ENCODE measurements at regions not wholly inside any gene's neighbourhood (a gene's known extent, or its start where the extent isn't known, plus 50 kb on each side); places are given as distances from the start of the nearest gene placed in this dataset.

DNA sequence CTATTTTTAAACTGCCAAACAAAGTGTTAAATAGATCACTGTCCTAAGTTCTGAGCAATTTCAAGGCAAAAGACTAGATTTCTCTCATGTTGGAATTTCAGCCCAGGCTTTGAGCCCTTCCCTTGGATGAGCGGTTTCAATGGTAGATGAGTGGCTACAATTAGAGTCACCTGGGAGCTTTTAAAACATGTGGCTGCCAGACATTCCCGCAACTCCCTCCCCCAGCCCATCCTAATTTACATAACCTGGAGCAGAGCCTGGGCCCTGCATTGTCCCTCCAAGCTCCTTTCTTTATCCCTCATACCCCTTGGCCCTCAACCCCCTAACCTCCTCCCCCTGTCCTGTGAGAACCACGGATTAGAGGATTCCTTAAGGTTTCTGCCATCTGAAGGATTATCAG is 357.5 kb upstream of the UMPS start:
- Histone ChIP-seq H3K27me3 (ENCODE audit: control insufficient read depth in 1 of 2, insufficient read depth in 2 of 2, low read length in 2 of 2) (no peaks in the 10 kb centered on the region), H3K4me1 (ENCODE audit: insufficient read depth, low read length) (no peaks in the 10 kb centered on the region), H3K4me3 (replicated peaks in 1 of 3; ENCODE audit: insufficient read depth in 1 of 3, low read depth in 2 of 3, low read length in 3 of 3) (no peak overlapping the region), H3K79me2 (ENCODE audit: insufficient read depth, low read length) (no peaks in the 10 kb centered on the region), H4K20me1 (ENCODE audit: insufficient read depth, low read length) (no peaks in the 10 kb centered on the region), H3K27ac (ENCODE audit: extremely low read length, insufficient read depth, low read length) (no peak overlapping the region), H3K9me3 (ENCODE audit: low read length) (no peaks in the 10 kb centered on the region), H3K4me2 (ENCODE audit: low read depth, low read length) (no peak overlapping the region), H2AFZ (ENCODE audit: low read length) (no peak overlapping the region), H3K36me3 (replicated peaks in 1 of 2; ENCODE audit: control insufficient read depth in 1 of 2, insufficient read depth in 2 of 2, low read length in 2 of 2) (no peaks in the 10 kb centered on the region), H3K9ac (ENCODE audit: insufficient read depth, low read depth, low read length) (no peak overlapping the region)
- ChIA-PET POLR2A (no interaction called here), CTCF (ENCODE audit: low intra/inter-chr PET ratio, low total read pairs) (no interaction called here)
- intact Hi-C loops (cut with micrococcal nuclease; ENCODE audit: unreplicated experiment), result no loop called here
- DNase-seq (ENCODE audit: low spot score) (no peak), FAIRE-seq (no peak), ATAC-seq (no peak)
- BruUV-seq (replicated peaks), result no TSS peak
- 22% methylated on average over 3 of the region's 3 CpGs for WGBS (ENCODE audit: low lambda C conversion rate)
- in situ Hi-C loops (cut with HindIII; ENCODE audit: extremely low pct_ligation_motif_present, low pct_unique_long_range_greater_than_20kb), result loop anchor here (25.0 kb wide), 1 partner anchor 315 kb away; no protein-coding TSS in a partner anchor
- TF ChIP-seq, protein P1, sequence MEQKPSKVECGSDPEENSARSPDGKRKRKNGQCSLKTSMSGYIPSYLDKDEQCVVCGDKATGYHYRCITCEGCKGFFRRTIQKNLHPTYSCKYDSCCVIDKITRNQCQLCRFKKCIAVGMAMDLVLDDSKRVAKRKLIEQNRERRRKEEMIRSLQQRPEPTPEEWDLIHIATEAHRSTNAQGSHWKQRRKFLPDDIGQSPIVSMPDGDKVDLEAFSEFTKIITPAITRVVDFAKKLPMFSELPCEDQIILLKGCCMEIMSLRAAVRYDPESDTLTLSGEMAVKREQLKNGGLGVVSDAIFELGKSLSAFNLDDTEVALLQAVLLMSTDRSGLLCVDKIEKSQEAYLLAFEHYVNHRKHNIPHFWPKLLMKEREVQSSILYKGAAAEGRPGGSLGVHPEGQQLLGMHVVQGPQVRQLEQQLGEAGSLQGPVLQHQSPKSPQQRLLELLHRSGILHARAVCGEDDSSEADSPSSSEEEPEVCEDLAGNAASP (CRISPR knock-in tag; IDR thresholded peaks at IDR 0.05; ENCODE audit: borderline replicate concordance), result no peak
- TF ChIP-seq, protein P2, sequence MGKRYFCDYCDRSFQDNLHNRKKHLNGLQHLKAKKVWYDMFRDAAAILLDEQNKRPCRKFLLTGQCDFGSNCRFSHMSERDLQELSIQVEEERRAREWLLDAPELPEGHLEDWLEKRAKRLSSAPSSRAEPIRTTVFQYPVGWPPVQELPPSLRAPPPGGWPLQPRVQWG (CRISPR knock-in tag; IDR thresholded peaks at IDR 0.05; ENCODE audit: borderline replicate concordance, low read depth), result no peak
- TF ChIP-seq THAP11 (CRISPR knock-in tag; IDR thresholded peaks at IDR 0.05) (no peak), ATF2 (CRISPR knock-in tag; IDR thresholded peaks at IDR 0.05) (no peak), HMGXB3 (CRISPR knock-in tag; IDR thresholded peaks at IDR 0.05; ENCODE audit: borderline replicate concordance) (no peak), MTERF4 (CRISPR knock-in tag; IDR thresholded peaks at IDR 0.05) (no peak), SOX5 (CRISPR knock-in tag; IDR thresholded peaks at IDR 0.05; ENCODE audit: borderline replicate concordance) (no peak), SRSF4 (IDR thresholded peaks at IDR 0.05; ENCODE audit: low read depth, low read length, poor library complexity, severe bottlenecking) (no peak), MTA1 (CRISPR knock-in tag; IDR thresholded peaks at IDR 0.05; ENCODE audit: borderline replicate concordance) (no peak)
- TF ChIP-seq, protein P3, sequence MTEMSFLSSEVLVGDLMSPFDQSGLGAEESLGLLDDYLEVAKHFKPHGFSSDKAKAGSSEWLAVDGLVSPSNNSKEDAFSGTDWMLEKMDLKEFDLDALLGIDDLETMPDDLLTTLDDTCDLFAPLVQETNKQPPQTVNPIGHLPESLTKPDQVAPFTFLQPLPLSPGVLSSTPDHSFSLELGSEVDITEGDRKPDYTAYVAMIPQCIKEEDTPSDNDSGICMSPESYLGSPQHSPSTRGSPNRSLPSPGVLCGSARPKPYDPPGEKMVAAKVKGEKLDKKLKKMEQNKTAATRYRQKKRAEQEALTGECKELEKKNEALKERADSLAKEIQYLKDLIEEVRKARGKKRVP (CRISPR knock-in tag; IDR thresholded peaks at IDR 0.05), result no peak
- TF ChIP-seq, protein P4, sequence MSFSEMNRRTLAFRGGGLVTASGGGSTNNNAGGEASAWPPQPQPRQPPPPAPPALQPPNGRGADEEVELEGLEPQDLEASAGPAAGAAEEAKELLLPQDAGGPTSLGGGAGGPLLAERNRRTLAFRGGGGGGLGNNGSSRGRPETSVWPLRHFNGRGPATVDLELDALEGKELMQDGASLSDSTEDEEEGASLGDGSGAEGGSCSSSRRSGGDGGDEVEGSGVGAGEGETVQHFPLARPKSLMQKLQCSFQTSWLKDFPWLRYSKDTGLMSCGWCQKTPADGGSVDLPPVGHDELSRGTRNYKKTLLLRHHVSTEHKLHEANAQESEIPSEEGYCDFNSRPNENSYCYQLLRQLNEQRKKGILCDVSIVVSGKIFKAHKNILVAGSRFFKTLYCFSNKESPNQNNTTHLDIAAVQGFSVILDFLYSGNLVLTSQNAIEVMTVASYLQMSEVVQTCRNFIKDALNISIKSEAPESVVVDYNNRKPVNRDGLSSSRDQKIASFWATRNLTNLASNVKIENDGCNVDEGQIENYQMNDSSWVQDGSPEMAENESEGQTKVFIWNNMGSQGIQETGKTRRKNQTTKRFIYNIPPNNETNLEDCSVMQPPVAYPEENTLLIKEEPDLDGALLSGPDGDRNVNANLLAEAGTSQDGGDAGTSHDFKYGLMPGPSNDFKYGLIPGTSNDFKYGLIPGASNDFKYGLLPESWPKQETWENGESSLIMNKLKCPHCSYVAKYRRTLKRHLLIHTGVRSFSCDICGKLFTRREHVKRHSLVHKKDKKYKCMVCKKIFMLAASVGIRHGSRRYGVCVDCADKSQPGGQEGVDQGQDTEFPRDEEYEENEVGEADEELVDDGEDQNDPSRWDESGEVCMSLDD (CRISPR knock-in tag; IDR thresholded peaks at IDR 0.05; ENCODE audit: borderline replicate concordance), result no peak

All from HepG2 (cell line).